GM04504 (cell line): ENCODE measurements at regions not wholly inside any gene's neighbourhood (a gene's known extent, or its start where the extent isn't known, plus 50 kb on each side); places are given as distances from the start of the nearest gene placed in this dataset.

Source experiments
- DNase-seq: peaks from one replicate; pipeline ENCODE4 v3.0.0-alpha.2; 2012; ENCODE audit warnings: low read depth

DNA sequence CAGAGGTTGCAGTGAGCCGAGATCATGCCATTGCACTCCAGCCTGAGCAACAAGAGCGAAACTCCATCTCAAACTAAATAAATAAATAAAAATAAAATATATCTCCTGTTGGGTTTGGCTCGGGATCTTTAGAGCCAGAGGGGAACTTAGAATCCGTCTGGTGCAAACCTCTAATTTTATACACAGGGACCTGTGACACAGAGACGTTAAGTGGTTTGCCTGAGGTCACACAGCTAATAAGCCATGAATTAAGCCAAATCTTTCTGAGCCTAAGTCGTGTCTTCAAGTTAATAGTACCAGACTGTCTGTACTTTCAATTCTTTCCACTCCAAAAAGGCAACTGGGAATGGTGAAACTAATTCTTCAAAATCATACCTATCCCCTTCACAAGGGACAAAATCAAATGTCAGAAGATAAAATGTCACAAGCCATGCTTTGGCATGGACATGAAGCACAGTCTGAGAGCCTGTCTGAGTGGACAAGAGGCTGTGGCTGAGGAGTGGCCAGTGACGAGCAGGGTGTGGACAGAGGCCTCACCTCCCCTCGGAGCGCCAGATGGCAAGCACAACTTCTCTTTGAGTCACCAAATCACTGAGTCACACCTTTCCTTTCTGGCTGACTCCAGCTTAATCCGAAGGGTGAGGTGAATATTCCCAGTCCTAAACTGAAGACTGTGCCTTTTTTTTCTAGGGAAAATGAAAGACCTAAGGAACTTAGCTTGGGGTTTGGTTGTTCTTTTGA, 177.4 kb downstream of the TFAP2A start:
- peak; percentile 48 for DNase-seq

GRCh38 chr6:10235344-10235743, 179.5 kb downstream of the TFAP2A start:
- no peak for DNase-seq

DNA sequence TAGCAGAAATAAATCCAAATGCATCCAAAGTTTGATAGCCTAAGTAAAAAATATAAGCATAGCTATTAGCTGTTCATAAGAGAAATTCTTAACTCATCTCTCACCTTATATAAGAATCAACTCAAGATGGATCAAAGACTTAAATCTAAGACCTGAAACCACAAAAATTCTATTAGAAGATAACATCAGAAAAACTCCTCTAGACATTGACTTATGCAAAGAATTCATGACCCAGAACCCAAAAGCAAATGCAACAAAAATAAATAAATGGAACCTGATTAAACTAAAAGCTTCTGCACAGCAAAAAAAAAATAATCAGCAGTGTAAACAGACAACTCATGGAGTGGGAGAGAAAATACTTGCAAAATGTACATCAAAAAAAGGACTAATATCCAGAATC, 184.3 kb downstream of the TFAP2A start:
- DNase-seq, result no peak

DNA sequence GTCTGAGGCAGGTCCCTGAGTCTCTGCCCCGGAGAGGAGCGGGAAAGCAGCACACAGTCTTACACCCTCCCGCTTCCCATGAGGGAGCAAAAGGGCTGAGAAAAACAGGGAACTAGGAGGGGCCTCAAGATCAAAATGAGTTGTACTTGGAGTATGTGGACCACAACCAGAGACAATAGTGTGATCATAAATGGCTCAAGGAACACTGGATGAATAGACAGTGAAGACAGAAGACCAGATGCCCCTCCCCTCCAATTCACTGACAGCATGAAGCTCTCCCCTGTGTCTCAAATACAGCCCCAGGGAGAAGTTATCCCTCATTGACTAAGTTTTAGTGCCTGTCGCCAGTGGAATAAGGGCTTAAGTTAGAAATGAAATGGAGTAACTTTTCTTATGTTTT, 191.0 kb downstream of the TFAP2A start:
- no peak for DNase-seq

GRCh38 chr6:10221178-10221577, 193.7 kb downstream of the TFAP2A start:
- no peak for DNase-seq

DNA sequence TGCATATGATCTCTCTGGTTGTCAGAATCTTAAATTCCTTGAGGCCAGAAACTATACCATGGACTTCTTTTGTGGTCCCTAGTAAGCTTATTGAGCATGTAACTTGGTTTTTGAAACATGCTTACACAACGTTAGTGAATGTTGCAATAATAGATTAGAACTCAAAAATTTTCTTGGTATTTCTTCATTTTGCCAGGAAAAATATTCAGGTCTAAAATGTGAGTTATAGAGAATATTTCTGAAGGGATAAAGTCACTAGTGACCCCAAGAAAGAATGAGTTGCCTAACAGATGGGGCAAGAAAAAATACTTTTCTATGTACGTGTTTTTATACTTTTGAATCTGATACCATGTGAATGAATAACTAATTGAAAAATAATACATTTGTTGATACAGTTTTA, 195.4 kb downstream of the TFAP2A start:
- no peak for DNase-seq

- no peak for DNase-seq
Observed at GRCh38 chr6:10217111-10217510, 197.8 kb downstream of the TFAP2A start.

DNA sequence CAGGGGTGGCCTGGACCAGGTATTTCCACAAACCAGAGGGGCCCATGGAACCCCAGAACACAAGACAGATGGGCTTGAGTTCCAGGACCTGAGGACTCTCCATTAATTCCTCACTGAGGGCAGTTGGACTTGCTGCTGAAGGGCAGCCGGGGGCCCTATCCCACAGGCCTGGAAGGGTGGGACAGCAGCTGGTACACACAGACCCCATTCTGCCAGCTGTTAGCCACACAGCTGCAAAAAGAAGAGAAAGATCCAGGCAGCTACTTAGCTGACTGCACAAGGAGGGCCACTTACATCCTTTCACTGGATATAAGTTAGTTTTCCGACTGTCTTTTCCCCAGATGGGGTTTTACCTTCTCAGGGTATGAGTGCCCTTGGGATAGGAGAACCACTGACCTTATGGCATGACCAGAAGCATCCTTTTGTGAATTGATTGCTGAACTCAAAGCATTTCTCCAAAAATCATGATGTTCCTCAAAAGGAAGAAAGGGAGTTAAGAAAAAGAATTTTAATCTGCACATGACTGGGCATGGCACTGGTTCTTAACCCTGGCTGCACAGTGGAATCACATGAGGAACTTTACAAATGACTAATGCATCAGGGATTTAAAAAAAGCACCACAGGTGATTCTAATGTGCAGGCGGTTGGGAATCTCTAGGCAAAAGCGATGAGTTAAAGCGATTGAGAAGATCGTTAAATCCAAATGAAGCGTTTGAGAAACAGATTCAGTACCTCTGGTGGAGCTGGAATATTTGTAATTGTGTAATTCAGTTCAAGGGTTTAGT, 199.4 kb downstream of the TFAP2A start:
- no peak for DNase-seq

DNA sequence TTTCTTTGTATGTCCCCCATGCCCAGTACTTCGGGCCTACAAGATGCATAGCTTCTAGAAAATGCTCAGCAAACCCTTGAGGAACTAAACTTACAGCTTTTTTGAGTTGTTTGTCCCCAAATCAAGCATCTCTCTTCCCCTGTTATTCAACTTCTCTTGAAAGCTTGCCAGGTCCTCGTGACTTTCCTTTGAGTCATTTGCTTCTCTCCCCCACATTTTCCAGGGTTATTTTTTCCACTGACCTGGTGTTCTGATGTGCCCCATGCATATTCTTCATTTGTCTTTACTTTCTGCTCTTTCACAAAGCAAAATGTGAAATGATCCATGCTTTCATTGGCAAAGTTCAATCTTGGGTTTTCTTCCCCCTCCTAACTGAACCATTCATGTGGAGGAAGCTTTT, 204.8 kb downstream of the TFAP2A start:
- no peak for DNase-seq

DNA sequence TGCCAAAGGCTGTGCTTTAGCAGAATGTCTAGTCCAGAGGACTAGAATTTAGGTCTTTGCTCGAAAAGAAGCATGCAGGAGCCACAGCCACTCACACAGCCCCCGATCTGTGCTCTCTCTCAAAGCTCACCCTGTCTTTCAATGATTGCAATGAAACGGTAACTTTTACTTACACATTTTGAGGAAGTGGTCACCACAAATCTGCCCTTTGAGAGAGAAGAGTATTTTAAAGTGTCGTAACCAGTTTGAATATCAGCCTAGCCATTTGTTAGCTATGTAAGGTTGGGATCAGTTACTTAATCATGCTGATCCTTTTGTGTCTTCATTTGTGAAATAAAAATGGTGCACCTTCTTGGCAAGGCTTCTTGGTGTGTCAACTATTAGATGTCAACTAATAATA, 209.0 kb downstream of the TFAP2A start:
- no peak for DNase-seq

GRCh38 chr6:10205120-10205519, 209.8 kb downstream of the TFAP2A start:
- DNase-seq, result no peak

GRCh38 chr6:10203651-10204050, 211.2 kb downstream of the TFAP2A start:
- no peak for DNase-seq

- no peak for DNase-seq
Observed at GRCh38 chr6:10202581-10202980, 212.3 kb downstream of the TFAP2A start.

- no peak for DNase-seq
Observed at GRCh38 chr6:10201606-10202510, 213.0 kb downstream of the TFAP2A start.

DNA sequence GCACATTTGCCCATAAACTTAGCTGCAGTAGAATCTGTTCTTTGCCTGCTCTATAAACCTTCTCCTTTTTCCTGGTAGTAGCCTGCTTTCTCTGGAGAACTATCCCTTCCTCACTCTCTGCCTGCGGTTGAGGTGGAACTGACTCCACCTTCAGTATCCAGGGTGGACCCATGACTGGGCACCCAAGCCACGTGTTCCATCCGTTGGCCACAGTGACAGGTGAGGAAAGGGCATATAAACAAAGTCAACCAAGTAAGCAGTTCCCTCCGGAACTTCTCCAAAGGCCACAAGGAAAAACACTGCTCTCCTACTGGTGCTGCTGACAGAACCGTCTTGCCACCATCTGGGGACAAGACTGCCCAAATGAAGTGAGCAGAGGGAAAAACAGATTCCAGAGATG, 218.8 kb downstream of the TFAP2A start:
- no peak for DNase-seq

GRCh38 chr6:10194816-10195672, 219.8 kb downstream of the TFAP2A start:
- DNase-seq, result no peak

DNA sequence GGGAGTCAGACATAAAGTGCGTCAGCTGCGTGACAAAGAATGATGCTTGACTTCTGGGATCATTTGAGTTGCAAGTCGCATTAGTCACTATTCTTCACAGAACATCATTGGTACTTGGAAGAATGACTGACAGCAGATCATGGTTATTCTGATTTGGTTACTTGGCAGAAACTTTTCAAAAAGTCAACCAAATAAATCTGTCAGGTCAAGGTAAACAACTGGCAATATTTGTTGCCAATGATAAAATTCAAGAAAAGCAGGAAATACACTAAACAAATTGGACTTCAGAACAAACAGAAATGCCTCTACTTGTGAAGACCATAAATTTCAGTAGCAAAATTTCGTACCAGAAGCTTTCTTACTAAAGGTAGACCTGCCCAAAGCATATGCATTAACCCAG, 221.6 kb downstream of the TFAP2A start:
- DNase-seq, result no peak

GRCh38 chr6:10190042-10190441, 224.8 kb downstream of the TFAP2A start:
- no peak for DNase-seq

DNA sequence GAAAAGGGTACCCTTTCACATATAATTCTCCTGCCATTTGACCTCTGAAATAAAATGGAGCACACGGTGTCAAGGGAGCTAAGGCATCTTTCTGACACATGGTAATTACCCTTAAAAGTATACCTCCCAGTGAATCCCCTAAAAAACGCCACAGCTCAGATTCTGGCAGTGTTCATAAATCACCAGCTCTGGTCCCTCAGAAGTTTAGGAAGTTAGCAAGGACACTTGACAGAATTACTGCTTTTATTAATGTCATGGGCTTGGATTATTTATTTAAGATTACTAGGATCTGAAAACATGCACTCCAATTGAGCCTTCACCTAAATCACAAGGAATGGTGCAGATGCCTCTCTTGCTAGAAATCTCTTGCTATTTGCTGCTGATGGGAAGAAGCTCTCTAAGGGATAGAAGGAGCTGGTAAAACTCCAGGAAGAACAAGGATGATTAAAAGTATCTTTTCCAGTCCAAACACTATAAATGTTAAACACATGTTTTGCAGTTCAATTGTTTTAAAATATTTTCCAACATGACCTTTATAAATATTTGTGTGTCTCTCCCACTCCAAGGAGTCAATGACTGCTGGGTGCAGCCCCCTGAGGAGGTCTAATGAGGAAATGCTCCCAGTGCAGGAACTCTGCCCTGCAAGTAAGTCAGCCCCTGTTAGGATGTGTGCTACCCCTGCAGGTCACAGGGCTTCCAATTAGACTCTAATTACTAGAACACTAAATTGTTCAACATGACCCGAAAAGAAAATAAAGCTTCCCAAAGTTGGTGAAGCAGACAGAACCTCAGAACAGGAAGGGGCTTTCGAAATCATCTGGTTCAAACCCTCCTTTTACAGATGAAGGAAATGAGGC, 230.3 kb downstream of the TFAP2A start:
- DNase-seq, result peak; percentile 13
